ENCODE measurements at regions not wholly inside any gene's neighbourhood (a gene's known extent, or its start where the extent isn't known, plus 50 kb on each side); places are given as distances from the start of the nearest gene placed in this dataset.

DNA sequence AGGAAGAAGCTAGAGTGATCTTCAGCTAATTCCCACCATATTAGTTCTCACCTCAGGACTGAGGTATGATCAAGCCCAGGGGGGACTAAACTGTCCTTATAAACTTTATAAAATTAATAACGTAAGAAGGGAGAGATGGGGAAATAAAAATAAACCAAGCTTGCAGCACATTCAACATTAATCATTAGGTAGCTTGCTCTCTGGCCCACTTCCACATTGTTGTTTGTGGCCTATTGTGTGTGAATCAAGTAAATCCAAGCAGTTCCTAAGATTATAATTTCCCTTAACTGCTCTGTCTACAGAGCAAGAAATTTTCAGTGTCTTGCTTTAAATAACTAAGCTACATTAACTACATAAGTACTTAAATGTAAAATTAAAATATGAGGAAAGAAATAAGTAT lies 131.3 kb upstream of the ABCA1 start:
- in situ Hi-C loops (cut with MboI; ENCODE audit: low sequenced_read_pairs): no loop called here

DNA sequence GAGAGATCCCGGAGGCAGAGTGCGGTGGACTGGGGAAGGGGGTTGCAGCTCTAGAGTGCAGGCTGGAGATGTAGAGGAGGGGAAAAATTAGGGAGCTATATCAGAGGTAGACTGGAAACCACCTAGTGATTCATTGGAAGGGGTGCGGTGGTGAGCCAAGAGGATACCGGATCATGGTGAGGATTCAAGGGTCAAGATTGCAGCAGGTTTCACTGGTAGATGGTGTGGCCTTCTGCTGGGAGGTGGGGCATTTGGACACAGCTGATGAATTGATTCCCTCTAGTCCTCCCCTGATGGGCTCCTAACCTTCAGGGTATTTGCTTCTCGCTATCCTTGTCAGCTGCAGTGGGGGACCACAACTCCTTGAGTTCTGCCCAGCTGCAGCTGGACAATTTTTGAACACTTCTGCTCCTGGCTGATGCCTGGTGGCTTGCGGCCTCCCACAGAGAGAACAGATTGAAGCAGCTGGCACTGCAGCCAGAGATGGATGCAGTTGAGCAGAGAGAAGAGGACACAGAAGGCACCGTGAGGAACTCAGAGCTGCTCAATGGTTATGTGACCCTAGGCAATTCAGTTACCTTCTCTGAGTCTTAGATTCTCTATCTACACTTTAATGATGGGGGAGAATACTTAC lies 134.4 kb upstream of the ABCA1 start:
- in situ Hi-C loops (cut with MboI; ENCODE audit: low sequenced_read_pairs): no loop called here

DNA sequence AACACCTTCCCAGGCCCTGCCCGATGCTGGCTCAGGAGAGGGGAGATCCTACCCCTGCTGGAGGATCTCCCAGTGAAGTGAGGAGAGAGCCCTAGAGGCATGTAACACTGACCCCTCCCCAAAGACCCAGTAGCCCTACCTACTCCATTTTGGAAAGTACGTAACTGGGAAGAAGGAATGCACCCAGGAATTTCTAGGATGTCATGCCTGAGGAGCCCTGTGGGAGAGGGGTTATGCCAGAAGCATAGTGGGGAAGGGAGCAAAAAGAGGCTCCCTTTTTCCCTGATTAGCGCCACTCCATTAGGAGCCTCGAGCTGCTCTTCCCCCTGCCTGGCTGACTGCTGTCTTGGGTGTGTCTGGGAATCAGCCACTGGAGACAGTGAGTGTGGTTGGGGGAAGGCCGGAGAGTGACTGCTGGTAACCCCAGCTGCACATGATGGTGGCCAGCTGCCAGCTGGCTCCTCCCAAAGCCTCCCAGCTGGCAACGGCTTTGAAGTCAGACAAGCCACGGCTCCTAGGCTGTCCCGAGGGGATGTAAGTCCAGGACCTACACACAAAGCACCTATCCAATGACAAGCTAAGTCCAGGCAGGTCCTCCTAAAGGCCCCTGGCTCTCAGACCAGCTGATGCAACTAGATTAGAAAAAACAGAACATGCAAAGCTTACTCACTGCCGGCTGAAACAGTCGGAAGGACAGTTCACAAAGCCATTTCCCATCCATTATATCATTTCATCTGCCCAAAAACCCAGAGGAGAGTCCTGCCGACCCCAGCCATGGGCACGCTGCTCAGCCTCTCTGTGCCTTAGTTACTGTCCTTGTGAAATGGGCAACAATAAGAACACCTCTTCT lies 136.5 kb upstream of the ABCA1 start:
- in situ Hi-C loops (cut with MboI; ENCODE audit: low sequenced_read_pairs): no loop called here

DNA sequence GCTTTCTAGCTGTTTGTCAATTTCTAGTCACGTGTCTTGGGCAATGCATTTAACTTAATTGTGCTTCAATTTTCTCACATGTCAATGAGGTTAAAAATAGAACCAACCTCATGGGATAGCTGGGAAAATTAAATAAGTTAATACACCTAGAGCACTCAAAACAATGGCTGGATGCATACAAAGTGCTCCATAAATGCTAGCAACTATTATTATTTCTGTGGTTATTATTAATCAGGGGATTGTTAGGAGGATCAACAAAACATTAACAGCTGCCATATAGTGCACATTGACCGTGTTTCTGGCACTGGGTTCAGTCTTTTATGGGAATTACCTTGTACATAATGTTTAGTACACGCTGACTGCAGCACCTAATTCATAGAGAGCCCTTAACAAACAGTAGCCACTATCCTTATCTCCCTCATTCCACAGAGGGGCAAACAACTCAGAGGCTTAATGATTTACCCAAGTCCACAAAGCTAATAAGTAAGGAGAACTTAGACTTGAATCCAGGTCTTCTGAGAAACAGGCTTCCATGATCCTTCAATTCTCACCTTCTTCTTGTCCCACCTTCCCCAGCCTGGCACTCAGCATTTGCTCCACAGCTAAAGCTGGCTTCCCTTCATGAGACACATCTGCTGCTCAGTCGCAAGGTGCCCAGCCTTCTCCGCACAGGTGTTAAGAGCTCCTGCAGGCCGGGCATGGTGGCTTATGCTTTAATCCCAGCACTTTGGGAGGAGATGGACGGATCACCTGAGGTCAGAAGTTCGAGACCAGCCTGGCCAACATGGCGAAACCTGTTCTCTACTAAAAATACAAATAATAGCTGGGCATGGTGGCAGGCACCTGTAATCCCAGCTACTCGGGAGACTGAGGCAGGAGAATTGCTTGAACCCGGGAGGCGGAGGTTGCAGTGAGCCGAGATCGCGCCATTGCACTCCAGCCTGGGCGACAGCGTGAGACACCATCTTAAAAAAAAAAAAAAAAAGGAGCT lies 137.4 kb upstream of the ABCA1 start:
- in situ Hi-C loops (cut with MboI; ENCODE audit: low sequenced_read_pairs): no loop called here

DNA sequence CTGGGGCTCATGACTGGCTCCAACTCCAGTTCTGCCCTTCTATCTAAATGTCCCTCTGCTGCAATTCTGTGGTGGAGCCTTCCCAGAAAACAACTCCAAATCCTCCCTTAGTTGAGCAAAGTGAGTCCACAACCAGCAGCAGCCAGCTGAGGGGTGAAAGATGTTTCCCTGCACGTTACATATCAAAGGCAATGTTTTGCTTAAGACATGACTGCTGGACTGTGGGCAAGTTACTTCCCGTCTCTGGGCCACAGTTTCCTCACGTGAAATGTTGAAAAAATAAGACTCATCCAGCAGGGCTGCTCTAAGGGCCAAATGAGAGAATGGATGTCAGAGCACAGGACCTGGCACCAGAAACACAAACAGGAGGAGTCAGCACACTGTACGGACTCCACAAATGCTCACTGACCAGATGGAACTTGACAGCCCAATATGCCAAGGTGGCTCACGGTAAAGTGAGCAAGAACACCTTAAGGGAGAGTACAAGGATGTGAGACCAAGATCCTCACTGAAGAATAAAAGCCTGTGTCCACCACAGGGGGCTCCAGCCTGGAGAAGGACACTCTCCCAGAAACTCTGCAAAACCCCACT lies 138.4 kb upstream of the ABCA1 start:
- in situ Hi-C loops (cut with MboI; ENCODE audit: low sequenced_read_pairs): no loop called here

DNA sequence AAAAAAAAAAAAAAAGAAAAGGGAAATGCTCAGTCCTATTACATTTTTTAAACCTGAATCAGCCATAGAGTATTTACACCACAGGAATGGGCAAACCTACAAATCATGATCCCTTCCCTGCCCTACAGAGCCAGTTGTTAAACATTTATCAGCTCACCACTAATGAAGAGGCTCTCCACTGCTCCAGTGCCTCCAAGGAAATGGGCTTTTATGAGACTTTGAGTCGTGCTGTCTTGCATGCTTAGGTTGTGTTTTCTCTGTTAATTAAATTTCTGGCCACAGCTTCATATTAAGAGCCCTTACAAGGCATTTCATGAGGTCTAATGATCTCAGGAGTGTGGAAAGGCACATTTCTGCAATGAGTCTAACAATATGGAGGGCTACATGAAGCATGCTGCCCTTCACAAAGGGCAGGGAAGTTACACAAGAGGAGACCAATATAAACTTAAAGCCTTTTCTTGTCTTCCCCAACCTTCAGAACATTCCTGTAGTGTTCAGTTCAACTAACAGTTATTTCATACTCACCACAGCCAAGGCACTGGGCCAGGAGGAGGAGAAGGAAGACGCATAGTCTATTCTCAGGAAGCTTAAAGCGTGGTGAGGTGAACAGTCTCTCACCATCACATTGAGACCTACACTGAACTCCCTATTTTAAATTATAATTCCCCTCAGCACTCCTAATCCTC lies 140.1 kb upstream of the ABCA1 start:
- in situ Hi-C loops (cut with MboI; ENCODE audit: low sequenced_read_pairs): no loop called here

DNA sequence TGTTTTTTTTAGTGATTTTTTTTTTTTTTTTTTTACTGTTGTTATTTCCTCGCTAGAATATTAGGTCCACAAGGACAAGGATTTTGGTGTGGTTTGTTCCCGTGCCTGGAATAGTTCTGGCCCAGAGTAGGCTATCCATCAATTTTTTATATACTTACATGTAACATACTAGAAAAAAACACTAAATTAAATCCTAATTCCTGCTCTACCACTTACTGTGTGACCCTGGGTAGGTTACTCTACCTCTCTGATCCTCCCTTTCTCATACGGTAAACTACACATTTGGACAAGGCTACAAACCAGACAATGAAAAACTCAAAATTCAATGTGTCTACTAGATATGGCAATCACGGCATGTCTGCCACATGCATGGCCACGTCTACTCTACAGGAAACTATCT lies 141.3 kb upstream of the ABCA1 start:
- in situ Hi-C loops (cut with MboI; ENCODE audit: low sequenced_read_pairs): no loop called here

DNA sequence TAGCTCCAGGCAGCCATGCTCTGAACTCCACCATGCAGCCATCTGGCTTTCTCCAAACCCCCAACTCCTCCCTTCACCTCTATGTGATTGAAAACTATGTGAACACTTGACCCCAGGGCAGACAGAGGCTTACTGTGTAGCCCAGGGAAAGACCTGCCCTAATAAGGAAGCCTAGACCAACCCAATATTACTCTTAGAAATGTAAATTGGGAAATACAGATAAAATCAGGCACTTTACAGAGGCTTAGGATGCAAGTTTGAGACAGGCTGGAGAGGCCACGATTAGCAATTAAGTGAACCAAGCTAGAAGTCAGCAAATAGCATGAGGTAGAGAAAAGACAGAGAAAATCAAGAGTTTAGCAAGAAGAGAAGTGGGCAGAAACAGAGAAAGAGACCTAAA lies 141.7 kb upstream of the ABCA1 start:
- in situ Hi-C loops (cut with MboI; ENCODE audit: low sequenced_read_pairs): no loop called here

DNA sequence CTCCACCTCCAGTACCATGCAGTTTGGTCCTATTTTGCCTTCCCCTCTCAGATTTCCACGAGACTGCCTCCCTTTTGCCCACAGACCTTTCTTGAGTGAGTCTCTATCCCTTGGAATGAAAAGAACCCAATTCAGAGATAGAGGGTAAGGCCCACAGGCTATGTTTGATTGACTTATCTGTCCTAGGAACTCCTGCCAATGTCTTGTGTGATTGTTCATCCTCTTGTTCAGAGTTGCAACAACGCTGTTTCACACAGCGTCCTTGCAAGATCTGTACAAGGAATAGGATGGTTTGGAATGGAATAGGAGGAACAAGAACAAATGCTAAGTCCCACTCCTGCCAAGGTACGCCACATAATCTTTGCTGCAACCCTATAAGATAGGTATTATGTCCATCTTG lies 142.2 kb upstream of the ABCA1 start:
- in situ Hi-C loops (cut with MboI; ENCODE audit: low sequenced_read_pairs): no loop called here

DNA sequence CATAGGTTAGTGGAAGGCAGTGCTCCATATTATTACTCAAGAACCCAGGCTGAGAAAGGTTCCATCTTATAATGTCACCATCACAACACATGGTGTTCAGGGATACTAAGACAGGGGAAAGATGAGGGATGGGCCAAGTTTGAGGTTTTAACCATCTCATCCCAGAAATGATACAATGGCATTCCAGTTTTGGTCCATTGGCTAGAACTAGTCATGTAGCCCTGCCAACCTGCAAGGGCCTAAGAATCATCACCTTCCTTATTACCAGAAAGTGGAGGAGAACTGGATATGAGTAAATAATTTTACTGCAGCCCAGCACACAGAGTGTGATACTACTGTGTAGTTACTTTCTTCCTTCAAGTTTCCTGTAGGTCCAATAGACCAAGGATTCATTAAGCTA lies 144.5 kb upstream of the ABCA1 start:
- in situ Hi-C loops (cut with MboI; ENCODE audit: low sequenced_read_pairs): no loop called here

DNA sequence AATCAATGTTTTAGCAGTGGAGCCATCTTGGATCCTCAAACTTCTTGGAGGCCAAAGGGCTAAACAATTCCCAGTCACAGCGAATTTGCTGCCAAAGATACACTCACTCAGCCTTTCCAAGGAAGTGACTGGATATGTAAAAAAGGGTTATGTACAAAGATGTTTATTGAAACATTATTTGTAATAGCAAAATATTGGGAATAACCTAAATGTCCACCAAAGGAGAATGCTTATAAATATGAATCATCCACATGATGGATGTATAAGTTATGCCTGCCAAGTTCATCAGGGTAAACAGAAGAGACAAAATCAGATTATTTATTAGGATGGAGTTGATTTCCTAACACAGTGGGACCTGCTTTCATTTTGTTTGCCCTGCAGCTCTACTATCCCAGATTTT lies 145.2 kb upstream of the ABCA1 start:
- in situ Hi-C loops (cut with MboI; ENCODE audit: low sequenced_read_pairs): no loop called here

DNA sequence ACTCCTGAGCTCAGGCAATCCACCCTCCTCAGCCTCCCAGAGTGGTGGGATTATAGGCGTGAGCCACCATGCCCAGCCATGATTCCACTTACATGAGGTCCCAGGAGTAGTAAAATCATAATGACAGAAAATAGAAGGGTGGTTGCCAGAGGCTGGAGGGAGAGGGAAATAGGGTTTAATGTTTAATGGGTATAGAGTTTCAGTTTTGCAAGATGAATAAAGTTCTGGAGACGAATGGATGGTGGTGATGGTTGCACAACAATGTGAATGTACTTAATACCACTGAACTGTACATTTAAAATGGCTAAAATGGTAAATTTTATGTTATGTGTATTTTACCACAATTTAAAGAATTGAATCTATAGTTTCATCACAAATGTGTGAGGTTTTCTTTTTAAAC lies 146.5 kb upstream of the ABCA1 start:
- in situ Hi-C loops (cut with MboI; ENCODE audit: low sequenced_read_pairs): no loop called here

DNA sequence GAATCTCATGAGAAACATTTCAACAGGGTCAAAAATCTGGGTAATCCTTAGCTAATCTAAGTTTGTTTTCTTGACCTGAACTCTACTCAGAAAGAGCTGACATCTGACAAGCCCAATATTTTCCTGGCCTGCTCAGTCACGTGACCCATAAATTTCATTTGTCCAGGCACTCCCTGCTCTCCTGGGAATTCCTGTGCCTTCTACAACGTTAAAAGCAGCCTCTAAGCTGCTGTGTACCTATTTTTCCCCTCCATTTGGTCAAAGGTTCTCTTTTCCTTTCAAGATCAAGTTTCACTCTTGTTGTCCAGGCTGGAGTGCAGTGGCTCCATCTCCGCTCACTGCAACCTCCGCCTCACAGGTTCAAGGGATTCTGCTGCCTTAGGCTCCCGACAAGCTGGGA lies 148.8 kb upstream of the ABCA1 start:
- in situ Hi-C loops (cut with MboI; ENCODE audit: low sequenced_read_pairs): no loop called here

DNA sequence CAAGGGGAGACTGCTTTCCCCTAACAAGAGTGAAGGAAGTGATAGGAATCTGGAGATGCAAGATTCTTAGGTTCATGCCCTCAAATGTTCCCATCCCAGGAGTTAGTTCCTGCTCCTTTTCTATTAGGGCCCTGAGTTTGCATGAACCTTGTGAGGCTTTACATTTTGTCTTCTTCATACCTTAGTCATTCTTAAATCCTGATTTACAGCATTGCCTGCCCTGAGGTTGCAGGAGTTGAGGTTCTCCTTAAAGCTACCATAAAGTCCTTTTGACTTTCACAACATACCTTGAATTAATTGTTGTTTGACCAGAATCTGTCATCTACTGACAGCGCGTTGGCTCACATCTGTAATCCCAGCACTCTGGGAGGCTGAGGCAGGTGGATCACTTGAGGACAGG lies 151.5 kb upstream of the ABCA1 start:
- in situ Hi-C loops (cut with MboI; ENCODE audit: low sequenced_read_pairs): no loop called here

DNA sequence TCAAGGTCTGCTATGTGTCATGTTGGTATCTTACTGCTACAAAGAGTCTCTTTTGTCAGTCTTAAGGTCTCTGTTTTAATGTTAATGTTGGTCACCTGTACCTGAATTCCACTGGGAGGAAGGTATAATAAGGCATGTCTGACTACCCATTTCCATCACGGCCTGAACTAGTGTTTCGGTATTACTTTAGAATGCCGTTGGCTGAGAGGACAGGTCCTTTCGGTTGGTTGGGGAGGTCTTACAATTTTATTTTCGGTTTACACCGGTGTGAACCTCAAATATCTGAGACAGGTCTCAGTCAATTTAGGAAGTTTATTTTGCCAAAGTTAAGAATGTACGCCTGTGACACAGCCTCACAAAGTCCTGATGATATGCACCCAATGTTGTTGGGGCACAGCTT lies 154.9 kb upstream of the ABCA1 start:
- in situ Hi-C loops (cut with MboI; ENCODE audit: low sequenced_read_pairs): no loop called here

DNA sequence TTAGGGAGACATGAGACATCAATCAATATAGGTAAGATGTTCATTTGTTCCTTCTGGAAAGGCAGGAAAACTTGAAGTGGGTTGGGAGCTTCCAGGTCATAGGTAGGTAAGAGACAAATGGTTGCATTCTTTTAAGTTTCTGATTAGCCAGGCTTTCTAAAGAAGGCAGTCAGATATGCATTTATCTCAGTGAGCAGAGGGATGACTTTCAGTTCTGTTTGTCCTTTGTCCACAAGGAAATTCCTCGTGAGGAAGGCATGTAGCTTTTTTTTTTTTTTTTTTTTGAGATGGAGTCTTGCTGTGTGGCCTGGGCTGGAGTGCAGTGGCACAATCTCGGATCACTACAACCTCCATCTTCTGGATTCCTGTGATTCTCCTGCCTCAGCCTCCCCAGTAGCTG lies 155.3 kb upstream of the ABCA1 start:
- in situ Hi-C loops (cut with MboI; ENCODE audit: low sequenced_read_pairs): no loop called here

DNA sequence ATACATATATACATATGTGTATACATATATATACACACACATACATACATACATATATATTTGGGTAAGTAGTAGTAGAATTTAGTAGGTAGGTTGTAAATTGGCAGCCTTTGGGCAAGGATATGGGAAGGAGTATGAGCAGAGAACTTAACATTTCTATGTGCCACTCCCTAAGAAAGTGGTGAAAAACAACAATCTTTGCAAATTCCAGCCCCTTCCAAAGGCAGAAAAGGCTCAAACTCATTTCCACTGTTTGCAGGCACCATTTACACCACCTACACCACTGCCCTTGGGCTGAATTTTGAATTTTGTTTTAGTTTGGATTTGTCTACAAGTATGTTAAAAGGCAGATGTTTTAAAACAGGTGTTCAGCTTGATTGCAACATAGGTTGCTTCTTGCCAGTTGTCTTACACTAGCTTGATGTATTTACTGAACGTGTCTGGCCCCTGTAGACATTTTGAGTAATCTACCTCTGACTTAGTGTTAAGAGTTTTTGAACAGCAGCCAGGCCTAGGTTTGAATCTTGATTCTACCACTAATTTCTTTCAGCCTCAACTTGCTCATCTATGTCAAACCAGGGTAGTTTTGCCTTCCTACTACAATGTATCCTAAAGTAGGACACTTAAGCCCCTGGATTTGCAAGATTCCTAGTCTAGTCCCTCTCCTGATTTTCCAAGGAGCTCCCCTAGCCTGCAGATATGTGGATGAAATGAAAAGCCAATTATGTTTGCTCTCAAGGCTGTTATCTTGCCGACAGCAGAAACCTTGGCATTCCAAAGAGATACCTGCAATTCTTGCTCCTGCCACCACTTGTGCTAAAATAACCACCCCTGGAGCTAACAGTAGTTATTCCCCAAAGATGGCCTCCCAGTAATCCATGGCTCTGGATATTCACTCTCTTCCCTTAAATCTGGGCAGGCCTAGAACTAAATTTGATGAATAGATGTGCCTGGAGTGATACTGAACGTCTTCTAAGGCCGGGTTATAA lies 156.2 kb upstream of the SLC44A1 start:
- in situ Hi-C loops (cut with MboI; ENCODE audit: low sequenced_read_pairs): no loop called here

DNA sequence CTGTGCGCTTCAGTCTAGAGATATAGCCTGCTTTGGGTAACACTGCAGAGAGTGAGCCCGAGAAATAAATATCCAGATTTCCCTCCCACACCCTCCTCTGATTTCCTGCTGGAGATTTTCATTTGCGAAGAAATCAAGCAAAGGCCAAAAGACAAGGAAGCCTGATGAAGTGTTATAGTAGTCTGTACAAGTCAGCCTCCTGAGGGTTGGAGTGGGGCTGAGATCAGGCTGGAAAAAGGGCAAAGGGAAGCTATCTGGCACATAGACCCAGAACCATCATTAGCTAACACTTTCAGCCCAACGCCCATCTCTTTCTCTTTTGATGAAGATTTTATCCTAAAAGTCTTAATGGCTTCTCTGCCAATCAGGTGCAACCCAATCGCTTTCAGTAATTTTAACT lies 154.6 kb upstream of the SLC44A1 start:
- in situ Hi-C loops (cut with MboI; ENCODE audit: low sequenced_read_pairs): no loop called here

DNA sequence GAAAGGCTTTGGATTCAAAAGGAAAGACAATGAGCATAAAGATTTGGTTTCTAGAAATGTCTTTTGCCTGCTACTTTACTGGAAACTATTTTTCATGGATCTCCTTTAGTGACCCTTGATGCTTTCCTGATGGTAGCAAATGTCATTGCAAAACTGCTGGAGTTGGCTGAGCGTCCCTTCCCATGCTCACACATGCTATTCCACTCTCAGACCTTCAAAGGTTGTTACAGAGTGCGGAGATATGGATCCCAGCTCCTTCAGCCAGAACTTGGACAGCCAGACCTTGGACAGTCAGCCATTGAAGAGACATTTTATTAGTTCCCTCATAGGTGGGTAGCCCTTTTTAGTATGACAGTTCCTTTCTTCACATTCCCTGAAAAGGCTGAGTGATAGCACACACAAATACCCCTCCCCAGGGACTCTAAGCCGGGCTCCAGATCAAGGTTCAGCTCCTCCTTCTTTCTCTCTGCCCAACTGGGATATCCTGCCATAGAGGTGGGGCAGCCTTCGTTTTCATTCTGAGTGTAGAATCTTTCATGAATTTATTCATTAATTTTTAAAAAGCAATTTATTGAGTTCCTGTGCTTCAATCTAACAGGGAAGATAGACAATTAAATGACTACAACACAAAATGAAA lies 153.3 kb upstream of the SLC44A1 start:
- in situ Hi-C loops (cut with MboI; ENCODE audit: low sequenced_read_pairs): no loop called here

Measured in HL-60/S4 treated with phorbol 12-myristate 13-acetate at 8.2 ng/mL for 4 days and 3 days (cell line).